ENCODE measurements at regions not wholly inside any gene's neighbourhood (a gene's known extent, or its start where the extent isn't known, plus 50 kb on each side); places are given as distances from the start of the nearest gene placed in this dataset.

GRCh38 chr12:113660936-113661335 is 189.3 kb upstream of the LHX5 start:
- H3K27me3 ChIP-seq (ENCODE audit: insufficient read depth, low read length): no peaks in the 10 kb centered on the region
- Mint-ChIP-seq H3K27me3 (ENCODE audit: low read depth) (peaks cover 10% of the 10 kb centered on the region), H3K36me3 (ENCODE audit: insufficient read depth in 1 of 3, low read depth in 3 of 3) (peaks cover 0 to 10% (median 3%) of the 10 kb centered on the region in 3 experiments; a peak in 4 of 7 replicates), H3K4me1 (peaks cover 31 to 35% of the 10 kb centered on the region in 2 experiments), H3K4me3 (no peak overlapping the region), H3K27ac (no peak overlapping the region), H3K9me3 (peaks cover 6 to 9% of the 10 kb centered on the region in 2 experiments)
- H2BK20ac ChIP-seq (ENCODE audit: low read depth, low read length, poor library complexity, severe bottlenecking): no peak overlapping the region
- H3K27ac ChIP-seq (ENCODE audit: insufficient read length, low read depth, low read length): no peak overlapping the region
- WGBS (ENCODE audit: extremely low coverage, insufficient read length, low lambda C conversion rate): no CpG with 5 or more reads among the region's 2 CpGs
- H3K18ac ChIP-seq (ENCODE audit: insufficient read length, low read depth, low read length): no peak overlapping the region
- H3K9me3 ChIP-seq (ENCODE audit: control insufficient read depth, low read depth, low read length): no peaks in the 10 kb centered on the region
- no peak overlapping the region for H2BK15ac ChIP-seq (ENCODE audit: low read depth, low read length)
- no peak overlapping the region for H4K91ac ChIP-seq (ENCODE audit: insufficient read length, low read depth, low read length)
- H4K8ac ChIP-seq (replicated peaks; ENCODE audit: insufficient read length, low read depth, low read length): no peak overlapping the region
- no peaks in the 10 kb centered on the region for H3K23me2 ChIP-seq (ENCODE audit: insufficient read length, low read depth, low read length, poor library complexity, severe bottlenecking)
- H3K79me2 ChIP-seq (ENCODE audit: insufficient read depth, low read length): no peaks in the 10 kb centered on the region
- no peak for TF ChIP-seq CTCF (conservative IDR thresholded peaks at IDR 0.05)
- H3K9ac ChIP-seq (ENCODE audit: extremely low read depth, insufficient read length, low read length): no peak overlapping the region
- H2BK120ac ChIP-seq (ENCODE audit: low read depth, low read length, poor library complexity, severe bottlenecking): no peak overlapping the region
- no peak overlapping the region for H2AK5ac ChIP-seq (ENCODE audit: insufficient read length, low read length)
- no peak overlapping the region for H3K23ac ChIP-seq (ENCODE audit: insufficient read length, low read depth, low read length)
- no peak for DNase-seq
- no peak overlapping the region for H4K5ac ChIP-seq (ENCODE audit: insufficient read length, low read depth, low read length)
- H3K56ac ChIP-seq (ENCODE audit: insufficient read length, low read depth, low read length): no peak overlapping the region
- H2BK5ac ChIP-seq (ENCODE audit: insufficient read length, low read length): no peak overlapping the region
- H3K4me2 ChIP-seq (ENCODE audit: insufficient read depth, insufficient read length, low read length): no peak overlapping the region
- no peak overlapping the region for H3T11ph ChIP-seq (ENCODE audit: low read length)
- H3K14ac ChIP-seq (ENCODE audit: insufficient read depth, low read length): no peak overlapping the region
- no peaks in the 10 kb centered on the region for H4K20me1 ChIP-seq (ENCODE audit: control insufficient read depth, insufficient read depth, insufficient read length)
- no peaks in the 10 kb centered on the region for H3K79me1 ChIP-seq (ENCODE audit: insufficient read depth, low read depth, low read length, poor library complexity, severe bottlenecking)
- H2BK12ac ChIP-seq (ENCODE audit: insufficient read length, low read depth, low read length): no peak overlapping the region
- 0 out of 2 replicates have a peak, but pooled peaks cover 2% of the 10 kb centered on the region for H3K4me1 ChIP-seq (ENCODE audit: insufficient read depth, low read length)
- no peak overlapping the region for H3K4ac ChIP-seq (ENCODE audit: low read depth, low read length)
- no peak overlapping the region for H2AFZ ChIP-seq (ENCODE audit: low read length)

All from H9 (cell line).